ENCODE measurements at regions not wholly inside any gene's neighbourhood (a gene's known extent, or its start where the extent isn't known, plus 50 kb on each side); places are given as distances from the start of the nearest gene placed in this dataset.

- no peak for TF ChIP-seq CTCF (conservative IDR thresholded peaks at IDR 0.05; ENCODE audit: low read length)
- TF ChIP-seq EZH2phosphoT487 (IDR thresholded peaks at IDR 0.05; ENCODE audit: borderline replicate concordance, low read depth, low read length): no peak
These were observed 238.4 kb upstream of the PRR20A start for GRCh38 chr13:56902276-56902675.
